Mucosa of descending colon (tissue), 3 donors: ENCODE measurements at regions not wholly inside any gene's neighbourhood (a gene's known extent, or its start where the extent isn't known, plus 50 kb on each side); places are given as distances from the start of the nearest gene placed in this dataset.

Source experiments
- ATAC-seq: fragments of 200-7000 bp; cut with Tn5 transposase; one replicate; pipeline ENCODE4 v1.9.1; 2020; ENCODE audit warnings: mild to moderate bottlenecking, moderate library complexity
- DNase-seq, 3 donors: peaks; one replicate each; pipeline ENCODE4 v3.0.0-alpha.2; 2020
- H3K36me3 ChIP-seq: fragments of 200-600 bp; one replicate; pipeline ENCODE4 v1.8.0; 2021; ENCODE audit warnings: low read depth, mild to moderate bottlenecking
- H3K4me1 ChIP-seq: fragments of 200-600 bp; one replicate; pipeline ENCODE4 v1.8.0; 2021; ENCODE audit warnings: low read depth, mild to moderate bottlenecking
- H3K4me3 ChIP-seq: fragments of 200-600 bp; one replicate; pipeline ENCODE4 v1.8.0; 2021; ENCODE audit warnings: mild to moderate bottlenecking
- H3K9me3 ChIP-seq: fragments of 200-600 bp; one replicate; pipeline ENCODE4 v1.8.0; 2021; ENCODE audit warnings: mild to moderate bottlenecking
- CTCF ChIP-seq: fragments of 200-600 bp; IDR thresholded peaks from one replicate; pipeline ENCODE4 v1.8.0; 2022; ENCODE audit warnings: antibody characterized with exemption, mild to moderate bottlenecking
- intact Hi-C, 2 donors: fragments of 100-400 bp; cut with DNase I in 1 of 2; cut with micrococcal nuclease in 1 of 2; formaldehyde crosslinking; loops; one replicate each; pipeline versions ENCODE4 v1.11.0 to v1.11.1; 2022; cut with DNase I, micrococcal nuclease
- donor health status: DM: no; HTN: no; CAD: no; lungs with moderate emphysema.
- donor health status: DM: no; HTN: no; CAD: no.
- donor health status: DM: no; HTN: yes; CAD: no.

- Histone ChIP-seq H3K4me3 (no peak overlapping the region), H3K4me1 (no peaks in the 10 kb centered on the region), H3K9me3 (no peaks in the 10 kb centered on the region), H3K36me3 (no peaks in the 10 kb centered on the region)
- intact Hi-C loops, result no loop called here
- no peak for DNase-seq
- TF ChIP-seq CTCF, result no peak
- ATAC-seq, result no peak
These were observed 81.0 kb downstream of the PLXNA1 start for GRCh38 chr3:127063916-127064315.

DNA sequence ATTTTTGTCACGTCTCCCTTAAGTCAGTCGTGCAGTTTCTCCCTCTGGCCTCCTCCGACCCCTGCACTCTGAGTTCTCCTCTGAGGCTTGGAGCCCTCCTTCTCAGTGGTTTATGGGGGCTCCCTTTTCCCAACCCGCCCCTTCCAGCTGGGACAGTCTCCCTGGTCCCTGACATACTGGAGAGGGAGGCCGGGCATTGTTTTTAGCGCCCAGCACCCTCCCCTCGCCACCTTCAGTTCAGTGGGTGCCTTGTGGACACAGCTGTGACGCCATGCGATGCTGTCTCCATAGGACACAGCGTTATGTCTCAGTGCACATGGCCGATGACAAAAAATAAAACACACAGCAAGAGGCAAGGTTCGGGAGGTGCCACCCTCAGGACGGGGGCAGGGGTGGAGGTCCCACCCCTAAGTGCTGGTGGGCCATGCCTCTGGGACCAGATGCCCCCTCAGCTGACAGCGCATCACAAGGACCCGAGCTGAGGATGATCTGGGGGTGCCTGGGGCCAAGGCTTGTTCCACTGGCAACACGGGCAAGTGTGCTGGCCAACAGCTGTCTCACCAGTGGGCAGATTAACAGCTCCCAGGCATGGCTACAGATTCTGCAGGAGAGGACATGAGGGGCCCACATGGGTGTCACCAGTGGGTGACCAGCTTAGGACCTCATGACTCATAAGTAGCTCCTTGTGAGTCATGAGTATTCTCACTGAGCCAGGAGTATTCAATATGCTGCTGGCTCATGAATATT lies 81.6 kb downstream of the PLXNA1 start:
- Histone ChIP-seq H3K9me3 (no peaks in the 10 kb centered on the region), H3K4me3 (no peak overlapping the region), H3K4me1 (no peaks in the 10 kb centered on the region), H3K36me3 (no peaks in the 10 kb centered on the region)
- ATAC-seq, result no peak
- DNase-seq, result no peak
- intact Hi-C loops, result no loop called here
- no peak for TF ChIP-seq CTCF

GRCh38 chr3:127065138-127065427 lies 82.2 kb downstream of the PLXNA1 start:
- no peak for DNase-seq
- Histone ChIP-seq H3K4me1 (no peaks in the 10 kb centered on the region), H3K36me3 (no peaks in the 10 kb centered on the region), H3K9me3 (no peaks in the 10 kb centered on the region), H3K4me3 (no peak overlapping the region)
- intact Hi-C loops, result no loop called here
- TF ChIP-seq CTCF, result no peak
- no peak for ATAC-seq

DNA sequence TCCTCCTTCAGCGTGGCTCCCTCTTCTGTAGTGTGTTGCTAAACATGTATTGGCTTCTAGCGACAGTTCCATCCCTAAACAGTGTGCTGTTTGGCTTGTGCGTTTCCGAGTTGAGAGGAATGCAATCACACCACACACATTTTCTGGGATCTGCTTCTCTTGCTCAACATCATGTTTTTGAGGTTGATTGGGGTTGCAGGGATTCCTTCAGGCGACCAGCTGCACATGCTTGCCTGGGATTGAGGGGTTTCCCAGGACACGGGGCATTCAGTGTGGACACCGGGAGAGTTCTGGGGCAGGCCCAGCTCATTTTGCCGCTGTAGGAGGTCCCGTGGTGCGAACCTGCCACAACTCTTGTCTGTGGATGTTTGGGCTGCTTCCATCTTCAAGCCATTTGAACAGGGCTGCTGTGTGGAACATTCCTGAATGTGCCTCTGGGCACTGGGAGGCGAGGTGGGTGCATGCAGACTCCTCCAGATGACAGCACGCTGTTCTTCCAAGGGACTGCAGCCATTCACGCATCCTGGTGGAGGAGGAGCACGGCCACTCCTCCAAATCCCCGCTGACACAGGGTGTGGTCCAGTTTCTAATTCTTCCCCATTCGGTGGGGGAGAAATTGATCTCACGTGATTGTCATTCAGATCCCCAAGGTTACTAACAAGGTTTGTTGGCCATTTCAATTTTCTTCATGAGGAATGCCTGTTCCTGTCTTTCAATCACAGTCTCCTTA lies 82.8 kb downstream of the PLXNA1 start:
- no peak for TF ChIP-seq CTCF
- no peak for ATAC-seq
- Histone ChIP-seq H3K36me3 (no peaks in the 10 kb centered on the region), H3K9me3 (no peaks in the 10 kb centered on the region), H3K4me3 (no peak overlapping the region), H3K4me1 (no peaks in the 10 kb centered on the region)
- intact Hi-C loops, result no loop called here
- DNase-seq, result no peak

DNA sequence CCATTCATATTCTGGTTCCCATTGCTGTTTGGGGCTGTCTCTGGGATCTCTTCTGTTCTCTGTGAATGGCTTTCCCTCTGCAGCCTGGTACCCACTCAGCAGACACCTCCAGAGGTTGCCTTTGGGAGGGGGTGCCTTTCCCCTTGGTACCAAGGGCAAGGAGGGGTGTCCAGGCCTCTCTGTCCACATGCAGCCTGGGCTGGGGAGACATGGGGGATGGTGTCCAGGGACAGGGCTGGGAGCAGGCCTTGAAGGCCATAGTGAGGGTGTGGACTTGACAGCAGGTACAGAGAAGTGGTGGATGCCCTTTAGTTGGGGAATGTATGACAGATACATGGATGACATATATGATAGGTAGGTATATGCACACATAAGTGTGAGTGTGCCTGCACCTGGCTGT lies 83.7 kb downstream of the PLXNA1 start:
- intact Hi-C loops, result no loop called here
- H3K4me1 ChIP-seq, result no peaks in the 10 kb centered on the region
- DNase-seq, result no peak
- no peak for TF ChIP-seq CTCF
- H3K4me3 ChIP-seq, result no peak overlapping the region
- no peaks in the 10 kb centered on the region for H3K36me3 ChIP-seq
- H3K9me3 ChIP-seq, result no peaks in the 10 kb centered on the region
- ATAC-seq, result no peak
